Spleen (tissue), 11 donors: ENCODE measurements at regions not wholly inside any gene's neighbourhood (a gene's known extent, or its start where the extent isn't known, plus 50 kb on each side); places are given as distances from the start of the nearest gene placed in this dataset.

Experiments
- DNase-seq: peaks from one replicate; pipeline ENCODE4 v3.0.0-alpha.2; 2020
- H3K27ac ChIP-seq, 8 donors: fragments of 200-600 bp; sonication (generic) in 7 of 8; 1 replicate in 4 of 8; 2 replicates in 4 of 8; pipeline versions ENCODE4 v1.5.0 to v1.8.0; 2016 to 2021; ENCODE audit warnings: inconsistent platforms in 4 of 8, mild to moderate bottlenecking in 4 of 8, moderate library complexity in 1 of 8
- H3K27me3 ChIP-seq, 7 donors: fragments of 200-600 bp; sonication (generic) in 6 of 7; replicated peaks in 1 of 7; 1 replicate in 4 of 7; 2 replicates in 3 of 7; pipeline versions ENCODE4 v1.5.0 to v1.8.0; 2016 to 2021; ENCODE audit warnings: inconsistent platforms in 3 of 7, mild to moderate bottlenecking in 1 of 7
- H3K36me3 ChIP-seq, 6 donors: fragments of 200-600 bp; sonication (generic) in 5 of 6; 1 replicate in 4 of 6; 2 replicates in 2 of 6; pipeline versions ENCODE4 v1.5.0 to v1.8.0; 2016 to 2021; ENCODE audit warnings: inconsistent platforms in 2 of 6
- H3K4me1 ChIP-seq, 6 donors: fragments of 200-600 bp; sonication (generic) in 5 of 6; 1 replicate in 3 of 6; 2 replicates in 3 of 6; pipeline versions ENCODE4 v1.5.0 to v1.8.0; 2016 to 2021; ENCODE audit warnings: inconsistent platforms in 3 of 6
- H3K4me3 ChIP-seq, 8 donors: fragments of 200-600 bp; sonication (generic) in 7 of 8; 1 replicate in 4 of 8; 2 replicates in 4 of 8; pipeline versions ENCODE4 v1.5.0 to v1.8.0; 2016 to 2021; ENCODE audit warnings: inconsistent platforms in 4 of 8, mild to moderate bottlenecking in 4 of 8, moderate library complexity in 2 of 8
- H3K9me3 ChIP-seq, 8 donors: fragments of 200-600 bp; sonication (generic) in 7 of 8; 1 replicate in 4 of 8; 2 replicates in 4 of 8; pipeline versions ENCODE4 v1.5.0 to v1.8.0; 2016 to 2021; ENCODE audit warnings: inconsistent platforms in 4 of 8
- POLR2A ChIP-seq, 3 donors: fragments of 450-650 bp; IDR thresholded peaks; one replicate each; pipeline ENCODE4 v1.5.1; 2017; ENCODE audit warnings: antibody characterized with exemption in 3 of 3, mild to moderate bottlenecking in 1 of 3
- POLR2AphosphoS5 ChIP-seq, 3 donors: sonication (generic); formaldehyde crosslinking; IDR thresholded peaks; one replicate each; pipeline ENCODE4 v1.5.1; 2017; ENCODE audit warnings: antibody characterized with exemption in 3 of 3
- WGBS, 5 donors: extraction: QIAGEN DNeasy Blood & Tissue Kit in 3 of 5; methylation state at CpG; one replicate each; pipeline versions ENCODE4 v1.1.5 to v1.1.7; 2013 to 2018; 5-methylcytosine and 5-hydroxymethylcytosine counted together
- intact Hi-C: fragments of 100-400 bp; cut with DNase I; formaldehyde crosslinking; loops from one replicate; pipeline ENCODE4 v1.15.0; 2023; ENCODE audit warnings: low total_unique reads
- TF ChIP-seq, protein P1 (sequence below), 11 experiments: fragments of 200-600 bp in 7 of 11; fragments of 450-650 bp in 4 of 11; sonication (generic) in 4 of 11; IDR thresholded peaks in 8 of 11; conservative IDR thresholded peaks in 3 of 11; 1 replicate in 7 of 11; 2 replicates in 4 of 11; pipeline versions ENCODE4 v1.4.0 to v1.8.0; 2016 to 2021; ENCODE audit warnings: antibody characterized with exemption in 11 of 11, inconsistent platforms in 4 of 11, mild to moderate bottlenecking in 1 of 11
- donor health status: healthy with polysubstance abuse.
- donor health status: DM: no; HTN: no; CAD: no; lungs with moderate emphysema.
- donor health status: DM: no; HTN: no; CAD: no.
- donor health status: Bipolar disorder and iron deficiency.
- donor health status: healthy.
- donor health status: DM: no; HTN: no; CAD: no.
- donor health status: DM: yes; HTN: yes; CAD: no.

DNA sequence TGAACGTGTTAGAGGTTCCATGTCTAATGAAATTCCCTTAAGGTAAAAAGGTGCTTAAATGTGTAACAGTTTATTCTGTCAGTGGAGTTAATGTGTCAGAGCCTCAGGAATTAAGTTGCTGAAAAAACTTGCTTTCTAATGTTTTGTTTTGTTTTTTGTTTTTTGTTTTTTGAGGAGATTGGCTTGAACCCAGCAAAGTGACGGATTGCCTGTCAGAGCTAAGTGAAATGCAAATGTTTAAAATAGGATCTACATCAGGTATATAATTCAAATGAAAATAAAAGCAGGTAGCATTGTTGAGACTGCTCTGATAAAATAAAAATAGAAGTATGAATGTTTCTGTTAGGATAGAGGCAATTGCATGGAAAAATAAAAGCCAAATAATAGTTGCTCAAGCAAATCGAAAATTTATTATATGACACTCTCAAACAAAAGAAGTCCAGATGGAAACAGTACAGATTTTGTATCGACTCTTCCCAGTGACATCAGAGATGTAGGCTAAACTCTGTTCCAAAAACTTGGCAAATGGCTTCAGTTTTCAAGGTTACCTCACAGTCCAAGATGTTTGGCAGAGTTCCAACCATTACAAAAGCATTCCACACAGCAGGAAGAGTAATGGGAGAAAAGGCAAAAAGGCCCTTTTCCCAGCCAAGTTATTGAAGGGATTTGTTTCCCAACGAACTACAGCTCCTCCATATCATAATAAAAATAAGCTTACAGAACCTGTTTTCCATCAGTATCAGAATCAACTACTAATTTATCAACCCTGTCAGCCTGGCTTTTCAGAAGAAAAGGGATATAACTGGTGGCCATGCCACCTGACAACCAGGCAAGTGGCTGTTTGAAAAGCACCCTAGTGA is 291.0 kb downstream of the TBL1XR1 start:
- no peak for TF ChIP-seq POLR2AphosphoS5 (IDR thresholded peaks at IDR 0.05)
- no peak for TF ChIP-seq POLR2A (IDR thresholded peaks at IDR 0.05)
- TF ChIP-seq, protein P1, sequence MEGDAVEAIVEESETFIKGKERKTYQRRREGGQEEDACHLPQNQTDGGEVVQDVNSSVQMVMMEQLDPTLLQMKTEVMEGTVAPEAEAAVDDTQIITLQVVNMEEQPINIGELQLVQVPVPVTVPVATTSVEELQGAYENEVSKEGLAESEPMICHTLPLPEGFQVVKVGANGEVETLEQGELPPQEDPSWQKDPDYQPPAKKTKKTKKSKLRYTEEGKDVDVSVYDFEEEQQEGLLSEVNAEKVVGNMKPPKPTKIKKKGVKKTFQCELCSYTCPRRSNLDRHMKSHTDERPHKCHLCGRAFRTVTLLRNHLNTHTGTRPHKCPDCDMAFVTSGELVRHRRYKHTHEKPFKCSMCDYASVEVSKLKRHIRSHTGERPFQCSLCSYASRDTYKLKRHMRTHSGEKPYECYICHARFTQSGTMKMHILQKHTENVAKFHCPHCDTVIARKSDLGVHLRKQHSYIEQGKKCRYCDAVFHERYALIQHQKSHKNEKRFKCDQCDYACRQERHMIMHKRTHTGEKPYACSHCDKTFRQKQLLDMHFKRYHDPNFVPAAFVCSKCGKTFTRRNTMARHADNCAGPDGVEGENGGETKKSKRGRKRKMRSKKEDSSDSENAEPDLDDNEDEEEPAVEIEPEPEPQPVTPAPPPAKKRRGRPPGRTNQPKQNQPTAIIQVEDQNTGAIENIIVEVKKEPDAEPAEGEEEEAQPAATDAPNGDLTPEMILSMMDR (IDR thresholded peaks at IDR 0.05 in 8 of 11, conservative IDR thresholded peaks at IDR 0.05 in 3 of 11), result no peak
- WGBS, 5 donors, result 47 to 73% (median 60%) methylated on average over 5 of the region's 5 CpGs
- no peak for DNase-seq
- H3K27me3 ChIP-seq, result no peaks in the 10 kb centered on the region
- H3K4me1 ChIP-seq, result peaks cover 0 to 4% (median 0%) of the 10 kb centered on the region in 6 donors
- no peaks in the 10 kb centered on the region for H3K9me3 ChIP-seq
- H3K4me3 ChIP-seq, result no peak overlapping the region
- intact Hi-C loops, result no loop called here
- H3K27ac ChIP-seq, result no peak overlapping the region
- H3K36me3 ChIP-seq, result no peaks in the 10 kb centered on the region

DNA sequence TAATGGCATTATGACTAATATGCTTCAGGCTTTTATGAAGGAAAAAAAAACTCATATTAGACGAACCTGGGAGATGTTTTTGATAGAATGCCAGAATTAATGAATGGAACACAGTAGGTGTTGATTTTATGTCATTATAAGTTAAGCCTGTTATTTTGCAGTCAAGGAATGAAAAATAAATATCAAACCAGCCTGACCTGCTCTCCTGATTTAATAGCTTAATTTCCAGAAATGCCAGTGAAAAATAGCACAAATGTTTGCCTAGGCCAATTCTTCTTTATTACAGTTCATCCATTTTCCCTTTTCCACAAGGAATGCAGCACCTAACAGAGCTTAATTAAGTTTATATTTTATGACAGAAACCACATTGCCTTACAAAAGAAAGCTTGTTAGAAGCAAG is 292.0 kb downstream of the TBL1XR1 start:
- intact Hi-C loops, result no loop called here
- 46 to 66% (median 53%) methylated on average over 1 of the region's 1 CpG for WGBS, 5 donors
- no peak for TF ChIP-seq POLR2AphosphoS5 (IDR thresholded peaks at IDR 0.05)
- no peak for TF ChIP-seq POLR2A (IDR thresholded peaks at IDR 0.05)
- TF ChIP-seq, protein P1 (IDR thresholded peaks at IDR 0.05 in 8 of 11, conservative IDR thresholded peaks at IDR 0.05 in 3 of 11), result no peak

DNA sequence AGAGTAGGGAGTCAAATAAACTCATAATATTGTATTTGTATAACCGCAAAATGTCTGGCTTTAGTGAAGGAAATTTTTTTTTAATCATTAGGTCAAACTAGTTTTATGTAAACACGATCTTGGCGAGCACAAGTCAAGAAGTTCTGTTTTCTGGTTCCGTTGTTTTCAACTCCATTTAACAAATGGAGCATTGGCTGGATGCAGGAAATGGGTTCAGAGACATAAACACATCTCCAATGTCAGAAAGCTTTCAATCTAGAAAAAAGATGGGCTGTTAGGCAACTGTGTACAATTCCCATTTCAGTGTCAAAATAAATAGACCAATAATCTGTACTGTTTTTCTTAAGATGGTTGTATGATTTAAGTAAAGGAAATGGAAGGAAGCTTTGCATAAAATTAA is 292.8 kb downstream of the TBL1XR1 start:
- no peaks in the 10 kb centered on the region for H3K36me3 ChIP-seq
- H3K27me3 ChIP-seq, result no peaks in the 10 kb centered on the region
- intact Hi-C loops, result no loop called here
- no peak overlapping the region for H3K4me3 ChIP-seq
- peaks cover 0 to 4% (median 0%) of the 10 kb centered on the region in 6 donors for H3K4me1 ChIP-seq
- no peaks in the 10 kb centered on the region for H3K9me3 ChIP-seq
- no peak overlapping the region for H3K27ac ChIP-seq
- WGBS, 5 donors, result 91 to 94% (median 93%) methylated on average over 4 of the region's 4 CpGs
- DNase-seq, result no peak
- no peak for TF ChIP-seq POLR2AphosphoS5 (IDR thresholded peaks at IDR 0.05)
- TF ChIP-seq POLR2A (IDR thresholded peaks at IDR 0.05), result no peak
- TF ChIP-seq, protein P1 (IDR thresholded peaks at IDR 0.05 in 8 of 11, conservative IDR thresholded peaks at IDR 0.05 in 3 of 11), result no peak

More for the DNA sequence above, 292.0 kb downstream of the TBL1XR1 start:
- H3K4me1 ChIP-seq, result peaks cover 0 to 4% (median 0%) of the 10 kb centered on the region in 6 donors
- H3K9me3 ChIP-seq, result no peaks in the 10 kb centered on the region
- H3K27ac ChIP-seq, result no peak overlapping the region
- no peaks in the 10 kb centered on the region for H3K27me3 ChIP-seq
- no peaks in the 10 kb centered on the region for H3K36me3 ChIP-seq
- no peak for DNase-seq
- H3K4me3 ChIP-seq, result no peak overlapping the region

DNA sequence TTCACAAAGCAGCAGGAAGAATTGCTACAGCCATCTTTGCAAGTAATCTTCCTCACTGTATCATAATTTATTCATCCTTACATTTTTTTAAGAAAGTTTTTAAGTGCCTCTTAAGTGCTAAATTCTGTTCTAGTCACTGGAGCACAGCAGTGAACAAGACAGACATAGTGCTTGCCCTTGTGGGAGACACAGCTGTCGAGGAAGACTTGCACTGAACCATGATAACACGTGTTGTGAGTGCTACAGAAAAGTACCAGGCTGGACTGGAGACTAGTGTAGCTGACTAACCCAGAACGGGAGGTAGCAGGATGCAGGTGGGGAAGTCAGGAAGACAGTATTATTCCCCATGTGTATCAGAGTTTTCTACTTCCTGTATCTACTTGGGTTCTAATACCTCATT is 300.6 kb downstream of the TBL1XR1 start:
- DNase-seq, result no peak
- no peak for TF ChIP-seq POLR2AphosphoS5 (IDR thresholded peaks at IDR 0.05)
- TF ChIP-seq POLR2A (IDR thresholded peaks at IDR 0.05), result no peak
- TF ChIP-seq, protein P1 (IDR thresholded peaks at IDR 0.05 in 8 of 11, conservative IDR thresholded peaks at IDR 0.05 in 3 of 11), result no peak
- H3K27ac ChIP-seq, result no peak overlapping the region
- no peak overlapping the region for H3K4me3 ChIP-seq
- H3K4me1 ChIP-seq, result no peaks in the 10 kb centered on the region
- WGBS, 5 donors, result 37 to 73% (median 67%) methylated on average over 3 of the region's 3 CpGs
- H3K36me3 ChIP-seq, result no peaks in the 10 kb centered on the region
- peaks cover 0 to 1% (median 0%) of the 10 kb centered on the region in 8 donors for H3K9me3 ChIP-seq
- H3K27me3 ChIP-seq, result no peaks in the 10 kb centered on the region
- intact Hi-C loops, result no loop called here
